CD4-positive, alpha-beta T cell (primary cell): ENCODE measurements at regions not wholly inside any gene's neighbourhood (a gene's known extent, or its start where the extent isn't known, plus 50 kb on each side); places are given as distances from the start of the nearest gene placed in this dataset.

ENCODE experiments used
- ATAC-seq: fragments of 200-7000 bp; cut with Tn5 transposase; one replicate; pipeline ENCODE4 v1.10.0; 2022; ENCODE audit warnings: mild to moderate bottlenecking; ENCODE audit not compliant: poor library complexity
- CTCF ChIA-PET: fragments of 350-600 bp; sonication (Branson Sonifier 250); formaldehyde crosslinking; loops from one replicate; lab custom pipeline; 2021; ENCODE audit warnings: antibody characterized with exemption, inconsistent platforms; lab: Charles Lee
- POLR2A ChIA-PET: fragments of 350-600 bp; sonication (Branson Sonifier 250); formaldehyde crosslinking; loops from one replicate; lab custom pipeline; 2021; ENCODE audit warnings: antibody characterized with exemption, inconsistent platforms; lab: Charles Lee
- DNase-seq, 14 experiments: peaks; one replicate each; pipeline ENCODE4 v3.0.0-alpha.2; 2013 to 2020; ENCODE audit warnings: mixed read lengths in 2 of 14
- H3K27ac ChIP-seq, 2 donors: one replicate each; pipeline versions ENCODE4 v1.5.1 to v1.7.0; 2013; ENCODE audit warnings: low read length in 2 of 2, low read depth in 1 of 2, mild to moderate bottlenecking in 1 of 2
- H3K27me3 ChIP-seq, 2 experiments: 1 replicate in 1 of 2; 2 replicates in 1 of 2; pipeline versions ENCODE4 v1.6.1 to v1.7.0; 2013; ENCODE audit warnings: low read length in 2 of 2, control low read depth in 1 of 2, mild to moderate bottlenecking in 1 of 2, moderate library complexity in 1 of 2; ENCODE audit not compliant: insufficient read depth in 2 of 2, control insufficient read depth in 1 of 2
- H3K36me3 ChIP-seq: one replicate; pipeline ENCODE4 v1.6.1; 2013; ENCODE audit warnings: low read length, control low read depth; ENCODE audit not compliant: insufficient read depth
- H3K4me1 ChIP-seq: one replicate; pipeline ENCODE4 v1.6.1; 2013; ENCODE audit warnings: low read length, control low read depth; ENCODE audit not compliant: insufficient read depth
- H3K4me3 ChIP-seq: one replicate; pipeline ENCODE4 v1.5.1; 2013; ENCODE audit warnings: mild to moderate bottlenecking, low read length, moderate library complexity
- H3K9me3 ChIP-seq, 2 experiments: 1 replicate in 1 of 2; 2 replicates in 1 of 2; pipeline versions ENCODE4 v1.6.1 to v1.7.0; 2013; ENCODE audit warnings: low read length in 2 of 2, mild to moderate bottlenecking in 2 of 2, control low read depth in 1 of 2, moderate library complexity in 1 of 2; ENCODE audit not compliant: control insufficient read depth in 1 of 2, insufficient read depth in 1 of 2
- H3K27ac Mint-ChIP-seq: one replicate; pipeline ENCODE4 v1.8.0; 2020; ENCODE audit warnings: mixed read lengths
- H3K27me3 Mint-ChIP-seq: one replicate; pipeline ENCODE4 v1.8.0; 2021; ENCODE audit warnings: mixed read lengths
- H3K36me3 Mint-ChIP-seq: one replicate; pipeline ENCODE4 v1.8.0; 2021; ENCODE audit warnings: low read depth, mixed read lengths
- H3K4me1 Mint-ChIP-seq: one replicate; pipeline ENCODE4 v1.8.0; 2021; ENCODE audit warnings: low read depth, mixed read lengths
- H3K4me3 Mint-ChIP-seq: one replicate; pipeline ENCODE4 v1.8.0; 2020; ENCODE audit warnings: mild to moderate bottlenecking, mixed read lengths
- H3K9me3 Mint-ChIP-seq: one replicate; pipeline ENCODE4 v1.8.0; 2020; ENCODE audit warnings: mixed read lengths
- CTCF ChIP-seq: fragments of 200-600 bp; IDR thresholded peaks from one replicate; pipeline ENCODE4 v1.8.0; 2022; ENCODE audit warnings: antibody characterized with exemption, mild to moderate bottlenecking
- intact Hi-C, 2 experiments: fragments of 100-400 bp; cut with DNase I in 1 of 2; cut with micrococcal nuclease in 1 of 2; formaldehyde crosslinking; loops; one replicate each; pipeline versions ENCODE4 v1.15.1 to v1.9.0; 2023 to 2025; cut with DNase I, micrococcal nuclease

GRCh38 chr5:57719216-57719615 is 236.6 kb upstream of the ACTBL2 start:
- H3K4me1 Mint-ChIP-seq = no peaks in the 10 kb centered on the region
- H3K27ac ChIP-seq = no peak overlapping the region
- H3K9me3 Mint-ChIP-seq = no peaks in the 10 kb centered on the region
- H3K9me3 ChIP-seq = no peaks in the 10 kb centered on the region
- no peak overlapping the region for H3K4me3 ChIP-seq
- no peak for ATAC-seq
- ChIA-PET CTCF (no interaction called here), POLR2A (no interaction called here)
- no peak overlapping the region for H3K4me3 Mint-ChIP-seq
- no peak for DNase-seq
- TF ChIP-seq CTCF = no peak
- no peak overlapping the region for H3K27ac Mint-ChIP-seq
- H3K4me1 ChIP-seq = no peaks in the 10 kb centered on the region
- peaks cover 27% of the 10 kb centered on the region for H3K27me3 Mint-ChIP-seq
- no peaks in the 10 kb centered on the region for H3K27me3 ChIP-seq
- H3K36me3 Mint-ChIP-seq = no peaks in the 10 kb centered on the region
- intact Hi-C loops = no loop called here
- no peaks in the 10 kb centered on the region for H3K36me3 ChIP-seq

GRCh38 chr5:57718155-57718554 is 235.5 kb upstream of the ACTBL2 start:
- CTCF ChIA-PET = no interaction called here
- H3K9me3 ChIP-seq = no peaks in the 10 kb centered on the region
- Mint-ChIP-seq H3K9me3 (no peaks in the 10 kb centered on the region), H3K27ac (no peak overlapping the region), H3K36me3 (no peaks in the 10 kb centered on the region), H3K27me3 (peaks cover 17% of the 10 kb centered on the region), H3K4me1 (no peaks in the 10 kb centered on the region), H3K4me3 (no peak overlapping the region)
- H3K36me3 ChIP-seq = no peaks in the 10 kb centered on the region
- POLR2A ChIA-PET = no interaction called here
- no peaks in the 10 kb centered on the region for H3K27me3 ChIP-seq
- DNase-seq (no peak), ATAC-seq (no peak)
- intact Hi-C loops = no loop called here
- H3K4me3 ChIP-seq = no peak overlapping the region
- TF ChIP-seq CTCF = no peak
- H3K4me1 ChIP-seq = no peaks in the 10 kb centered on the region
- no peak overlapping the region for H3K27ac ChIP-seq

- intact Hi-C loops = no loop called here
- no peak overlapping the region for H3K27ac Mint-ChIP-seq
- no peak for ATAC-seq
- TF ChIP-seq CTCF = no peak
- Histone ChIP-seq H3K27ac (no peak overlapping the region), H3K9me3 (no peaks in the 10 kb centered on the region), H3K36me3 (no peaks in the 10 kb centered on the region), H3K4me3 (no peak overlapping the region), H3K27me3 (no peaks in the 10 kb centered on the region), H3K4me1 (no peaks in the 10 kb centered on the region)
- DNase-seq = no peak
- H3K9me3 Mint-ChIP-seq = no peaks in the 10 kb centered on the region
- H3K4me1 Mint-ChIP-seq = no peaks in the 10 kb centered on the region
- ChIA-PET CTCF (interaction anchor here (0.6 kb wide), 1 partner anchor 1488 kb away, joined by 3 read pairs; no protein-coding TSS in a partner anchor), POLR2A (no interaction called here)
- peaks cover 15% of the 10 kb centered on the region for H3K27me3 Mint-ChIP-seq
- no peak overlapping the region for H3K4me3 Mint-ChIP-seq
- H3K36me3 Mint-ChIP-seq = no peaks in the 10 kb centered on the region
Observed at GRCh38 chr5:57717555-57717954, 234.9 kb upstream of the ACTBL2 start.
